Endometrial microvascular endothelial cells (primary cell): ENCODE measurements at regions not wholly inside any gene's neighbourhood (a gene's known extent, or its start where the extent isn't known, plus 50 kb on each side); places are given as distances from the start of the nearest gene placed in this dataset.

Source experiments
- in situ Hi-C: cut with HindIII; loops from 2 replicates; pipeline ENCODE4 v1.10.0; 2017; ENCODE audit warnings: low sequenced_read_pairs, low pct_unique_long_range_greater_than_20kb; ENCODE audit errors: inconsistent ontology term

GRCh38 chr12:3928538-3929184 is 55.5 kb upstream of the PARP11 start:
- in situ Hi-C loops = no loop called here

- in situ Hi-C loops = no loop called here
Observed at GRCh38 chr12:3925621-3926020, 52.4 kb upstream of the PARP11 start.

- in situ Hi-C loops = no loop called here
Observed at GRCh38 chr12:3924761-3925160, 51.6 kb upstream of the PARP11 start.

- in situ Hi-C loops = no loop called here
Observed at GRCh38 chr12:3923021-3923420, 49.8 kb upstream of the PARP11 start.
